ENCODE measurements at regions not wholly inside any gene's neighbourhood (a gene's known extent, or its start where the extent isn't known, plus 50 kb on each side); places are given as distances from the start of the nearest gene placed in this dataset.

DNA sequence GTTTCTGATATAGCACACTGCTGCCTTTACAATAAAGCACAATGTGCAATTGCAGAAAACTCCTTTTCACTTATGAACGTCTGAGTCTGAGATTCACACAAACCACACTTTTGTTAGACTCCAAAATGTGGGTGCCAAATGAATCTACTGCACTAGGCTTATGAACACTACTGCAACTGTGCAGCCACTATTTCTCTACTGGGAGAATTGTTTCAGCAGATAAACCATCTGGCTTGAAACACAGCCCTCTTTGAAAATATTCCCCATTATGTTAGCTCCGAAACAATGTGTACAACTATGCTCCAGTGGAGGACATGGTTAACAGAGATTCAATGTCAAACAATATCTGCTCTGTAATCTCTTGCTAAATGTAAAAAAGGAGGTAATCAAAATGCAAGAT, 188.7 kb upstream of the ZEB2 start:
- Histone ChIP-seq H3K36me3 (ENCODE audit: control insufficient read depth, insufficient read depth, low read length) (no peaks in the 10 kb centered on the region), H3K27ac (ENCODE audit: low read depth, low read length) (no peak overlapping the region), H3K27me3 (ENCODE audit: control insufficient read depth, insufficient read depth, low read length) (no peaks in the 10 kb centered on the region), H3K9me3 (ENCODE audit: control insufficient read depth, insufficient read depth, low read depth, low read length) (no peaks in the 10 kb centered on the region), H3K9ac (ENCODE audit: low read length) (no peak overlapping the region), H3K4me1 (ENCODE audit: control insufficient read depth, insufficient read depth, low read length) (peaks cover 28% of the 10 kb centered on the region), H3K4me3 (ENCODE audit: low read depth, low read length) (no peak overlapping the region)

GRCh38 chr2:144707736-144708326, 187.9 kb upstream of the ZEB2 start:
- H3K9ac ChIP-seq (ENCODE audit: low read length) = no peak overlapping the region
- no peak overlapping the region for H3K4me3 ChIP-seq (ENCODE audit: low read depth, low read length)
- peaks cover 25% of the 10 kb centered on the region for H3K4me1 ChIP-seq (ENCODE audit: control insufficient read depth, insufficient read depth, low read length)

GRCh38 chr2:144706647-144707046, 186.7 kb upstream of the ZEB2 start:
- Histone ChIP-seq H3K9ac (ENCODE audit: low read length) (no peak overlapping the region), H3K27me3 (ENCODE audit: control insufficient read depth, insufficient read depth, low read length) (no peaks in the 10 kb centered on the region), H3K27ac (ENCODE audit: low read depth, low read length) (no peak overlapping the region), H3K4me3 (ENCODE audit: low read depth, low read length) (no peak overlapping the region), H3K36me3 (ENCODE audit: control insufficient read depth, insufficient read depth, low read length) (no peaks in the 10 kb centered on the region), H3K9me3 (ENCODE audit: control insufficient read depth, insufficient read depth, low read depth, low read length) (no peaks in the 10 kb centered on the region), H3K4me1 (ENCODE audit: control insufficient read depth, insufficient read depth, low read length) (peaks cover 13% of the 10 kb centered on the region)

More at GRCh38 chr2:144707736-144708326, 187.9 kb upstream of the ZEB2 start:
- H3K9me3 ChIP-seq (ENCODE audit: control insufficient read depth, insufficient read depth, low read depth, low read length) = no peaks in the 10 kb centered on the region
- no peaks in the 10 kb centered on the region for H3K36me3 ChIP-seq (ENCODE audit: control insufficient read depth, insufficient read depth, low read length)
- no peaks in the 10 kb centered on the region for H3K27me3 ChIP-seq (ENCODE audit: control insufficient read depth, insufficient read depth, low read length)
- H3K27ac ChIP-seq (ENCODE audit: low read depth, low read length) = no peak overlapping the region

GRCh38 chr2:144705328-144706245, 185.7 kb upstream of the ZEB2 start:
- H3K36me3 ChIP-seq (ENCODE audit: control insufficient read depth, insufficient read depth, low read length) = no peaks in the 10 kb centered on the region
- no peak overlapping the region for H3K9ac ChIP-seq (ENCODE audit: low read length)
- H3K9me3 ChIP-seq (ENCODE audit: control insufficient read depth, insufficient read depth, low read depth, low read length) = no peaks in the 10 kb centered on the region
- no peak overlapping the region for H3K27ac ChIP-seq (ENCODE audit: low read depth, low read length)
- no peak overlapping the region for H3K4me3 ChIP-seq (ENCODE audit: low read depth, low read length)
- peaks cover 3% of the 10 kb centered on the region; the same call in 1 of the 2 replicates for H3K4me1 ChIP-seq (ENCODE audit: control insufficient read depth, insufficient read depth, low read length)
- H3K27me3 ChIP-seq (ENCODE audit: control insufficient read depth, insufficient read depth, low read length) = no peaks in the 10 kb centered on the region

- Histone ChIP-seq H3K36me3 (ENCODE audit: control insufficient read depth, insufficient read depth, low read length) (no peaks in the 10 kb centered on the region), H3K4me3 (ENCODE audit: low read depth, low read length) (no peak overlapping the region), H3K27ac (ENCODE audit: low read depth, low read length) (no peak overlapping the region), H3K27me3 (ENCODE audit: control insufficient read depth, insufficient read depth, low read length) (no peaks in the 10 kb centered on the region), H3K9ac (ENCODE audit: low read length) (no peak overlapping the region), H3K4me1 (ENCODE audit: control insufficient read depth, insufficient read depth, low read length) (no peaks in the 10 kb centered on the region), H3K9me3 (ENCODE audit: control insufficient read depth, insufficient read depth, low read depth, low read length) (no peaks in the 10 kb centered on the region)
These were observed 184.8 kb upstream of the ZEB2 start for GRCh38 chr2:144704709-144705095.

DNA sequence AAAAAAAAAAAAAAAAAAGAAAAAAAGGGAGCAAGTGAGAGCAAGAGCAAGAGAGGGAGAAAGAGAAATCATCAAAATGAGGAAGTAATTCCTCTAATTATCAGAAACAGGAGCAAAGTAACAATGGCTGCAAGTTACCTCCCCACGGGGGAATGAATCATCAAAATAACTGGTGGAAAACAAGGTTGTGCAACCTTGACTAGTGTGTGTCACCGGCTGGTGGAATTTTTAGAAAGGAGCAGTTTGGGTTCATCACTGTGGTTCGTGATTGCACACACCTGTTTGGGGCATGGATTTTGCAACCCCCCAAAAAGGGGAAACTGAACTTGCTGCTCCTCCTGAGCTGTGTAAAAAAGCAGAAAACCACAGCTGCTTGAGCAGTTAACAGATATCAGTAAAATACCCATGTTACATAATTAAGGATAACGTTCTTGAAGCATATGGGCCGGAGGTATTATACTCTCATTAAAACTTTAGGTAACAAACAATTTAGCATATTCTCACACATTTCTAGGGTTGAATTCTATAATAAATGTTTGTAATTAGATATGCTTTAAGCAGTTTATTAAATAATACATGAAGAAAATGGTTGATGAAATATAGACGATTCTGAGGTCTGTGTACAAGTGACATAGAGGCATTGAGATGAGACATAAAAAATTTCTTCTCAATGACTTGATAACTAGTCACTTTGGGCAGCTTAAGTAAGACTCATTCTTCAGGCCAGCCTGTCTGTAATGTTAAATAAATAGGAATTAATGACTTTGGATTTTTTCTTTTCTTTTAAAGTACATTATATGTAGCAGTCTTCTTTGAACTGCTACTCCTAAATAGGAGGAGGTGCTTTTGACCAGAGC, 184.2 kb upstream of the ZEB2 start:
- Histone ChIP-seq H3K9ac (ENCODE audit: low read length) (no peak overlapping the region), H3K27ac (ENCODE audit: low read depth, low read length) (no peak overlapping the region), H3K36me3 (ENCODE audit: control insufficient read depth, insufficient read depth, low read length) (no peaks in the 10 kb centered on the region), H3K4me1 (ENCODE audit: control insufficient read depth, insufficient read depth, low read length) (no peaks in the 10 kb centered on the region), H3K4me3 (ENCODE audit: low read depth, low read length) (no peak overlapping the region), H3K9me3 (ENCODE audit: control insufficient read depth, insufficient read depth, low read depth, low read length) (no peaks in the 10 kb centered on the region), H3K27me3 (ENCODE audit: control insufficient read depth, insufficient read depth, low read length) (no peaks in the 10 kb centered on the region)

DNA sequence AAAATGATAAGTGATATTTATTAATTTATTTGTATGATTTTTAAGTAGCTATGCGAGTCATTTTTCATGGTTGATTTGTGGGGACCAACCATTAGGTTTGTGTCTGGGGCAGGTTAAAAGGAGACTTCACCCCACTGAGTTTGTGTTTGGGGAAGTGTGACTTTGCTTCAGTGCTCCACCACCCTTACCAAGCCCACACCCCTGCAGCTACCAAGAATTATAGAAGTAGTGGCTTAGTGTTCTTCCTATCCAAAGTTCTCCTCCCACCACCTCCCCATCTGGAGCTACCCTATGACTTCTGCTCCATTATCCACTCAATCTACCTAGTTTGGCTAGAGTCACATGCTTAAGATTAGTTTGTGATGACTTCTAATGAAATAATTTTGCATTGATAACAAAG, 182.1 kb upstream of the ZEB2 start:
- no peak overlapping the region for H3K9ac ChIP-seq (ENCODE audit: low read length)
- H3K4me3 ChIP-seq (ENCODE audit: low read depth, low read length) = no peak overlapping the region
- H3K27me3 ChIP-seq (ENCODE audit: control insufficient read depth, insufficient read depth, low read length) = no peaks in the 10 kb centered on the region
- no peaks in the 10 kb centered on the region for H3K9me3 ChIP-seq (ENCODE audit: control insufficient read depth, insufficient read depth, low read depth, low read length)
- H3K27ac ChIP-seq (ENCODE audit: low read depth, low read length) = no peak overlapping the region
- no peaks in the 10 kb centered on the region for H3K36me3 ChIP-seq (ENCODE audit: control insufficient read depth, insufficient read depth, low read length)
- H3K4me1 ChIP-seq (ENCODE audit: control insufficient read depth, insufficient read depth, low read length) = no peaks in the 10 kb centered on the region

DNA sequence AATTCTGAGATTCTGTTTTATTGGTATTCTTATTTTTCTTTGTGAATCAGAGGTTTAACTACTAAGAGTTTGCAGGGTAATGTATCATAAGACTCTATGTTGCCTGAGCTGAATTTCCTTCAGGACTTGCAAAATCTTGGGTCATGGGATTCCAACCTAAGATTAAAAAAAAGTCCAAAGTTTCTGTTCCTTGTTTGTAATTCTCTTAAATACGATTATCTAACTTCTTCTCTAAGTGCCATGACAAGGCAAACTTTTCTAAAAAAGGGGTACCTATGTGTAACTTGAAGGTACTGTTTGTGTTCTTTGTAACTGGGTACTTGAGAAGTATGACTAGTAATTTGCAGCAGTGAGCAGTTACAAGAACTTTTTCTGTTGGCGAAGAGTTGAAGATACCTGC, 181.3 kb upstream of the ZEB2 start:
- no peaks in the 10 kb centered on the region for H3K27me3 ChIP-seq (ENCODE audit: control insufficient read depth, insufficient read depth, low read length)
- no peak overlapping the region for H3K4me3 ChIP-seq (ENCODE audit: low read depth, low read length)
- no peak overlapping the region for H3K9ac ChIP-seq (ENCODE audit: low read length)
- no peaks in the 10 kb centered on the region for H3K4me1 ChIP-seq (ENCODE audit: control insufficient read depth, insufficient read depth, low read length)
- H3K27ac ChIP-seq (ENCODE audit: low read depth, low read length) = no peak overlapping the region
- H3K36me3 ChIP-seq (ENCODE audit: control insufficient read depth, insufficient read depth, low read length) = no peaks in the 10 kb centered on the region
- H3K9me3 ChIP-seq (ENCODE audit: control insufficient read depth, insufficient read depth, low read depth, low read length) = no peaks in the 10 kb centered on the region

DNA sequence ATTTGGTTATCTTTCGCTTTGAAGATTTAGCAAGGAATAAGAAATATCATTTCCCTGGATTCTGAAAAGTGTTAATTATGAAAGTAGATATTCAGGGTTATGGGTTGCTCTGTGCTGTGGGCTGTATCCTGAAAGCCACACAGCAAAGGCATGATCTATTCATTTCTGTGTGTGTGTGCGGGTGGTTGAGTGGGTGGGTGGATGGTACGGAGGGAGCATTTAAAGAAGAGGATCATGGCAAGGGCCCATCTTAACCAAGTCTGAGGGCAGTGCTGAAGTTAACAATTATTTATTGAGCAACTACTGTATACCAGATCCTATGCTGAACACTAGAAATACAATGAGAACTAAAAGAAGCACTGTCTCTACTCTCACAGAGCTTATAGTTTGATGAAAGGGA, 178.2 kb upstream of the ZEB2 start:
- no peaks in the 10 kb centered on the region for H3K4me1 ChIP-seq (ENCODE audit: control insufficient read depth, insufficient read depth, low read length)
- no peaks in the 10 kb centered on the region for H3K9me3 ChIP-seq (ENCODE audit: control insufficient read depth, insufficient read depth, low read depth, low read length)
- no peak overlapping the region for H3K4me3 ChIP-seq (ENCODE audit: low read depth, low read length)
- H3K9ac ChIP-seq (ENCODE audit: low read length) = no peak overlapping the region
- H3K27me3 ChIP-seq (ENCODE audit: control insufficient read depth, insufficient read depth, low read length) = no peaks in the 10 kb centered on the region
- no peaks in the 10 kb centered on the region for H3K36me3 ChIP-seq (ENCODE audit: control insufficient read depth, insufficient read depth, low read length)
- H3K27ac ChIP-seq (ENCODE audit: low read depth, low read length) = no peak overlapping the region

DNA sequence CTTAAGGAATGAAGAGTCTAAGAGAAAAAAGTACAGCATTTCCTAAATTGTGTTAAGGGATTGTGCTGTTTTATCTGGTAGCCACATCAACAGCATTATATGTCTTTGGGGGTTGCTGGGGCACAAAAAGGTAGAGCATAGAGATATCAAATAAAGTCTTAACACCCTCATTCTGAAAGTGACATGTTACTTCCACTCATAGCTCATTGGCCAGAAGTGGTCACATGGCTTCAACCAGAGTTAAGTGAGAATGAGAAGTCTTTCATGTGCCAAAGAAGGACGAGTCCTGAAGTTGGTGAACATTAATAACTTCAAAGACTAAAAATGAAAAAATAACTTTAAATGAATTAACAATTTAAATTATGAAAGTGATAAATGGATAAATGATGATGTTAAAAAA, 175.7 kb upstream of the ZEB2 start:
- Histone ChIP-seq H3K27me3 (ENCODE audit: control insufficient read depth, insufficient read depth, low read length) (no peaks in the 10 kb centered on the region), H3K27ac (ENCODE audit: low read depth, low read length) (no peak overlapping the region), H3K36me3 (ENCODE audit: control insufficient read depth, insufficient read depth, low read length) (no peaks in the 10 kb centered on the region), H3K9ac (ENCODE audit: low read length) (no peak overlapping the region), H3K9me3 (ENCODE audit: control insufficient read depth, insufficient read depth, low read depth, low read length) (no peaks in the 10 kb centered on the region), H3K4me3 (ENCODE audit: low read depth, low read length) (no peak overlapping the region), H3K4me1 (ENCODE audit: control insufficient read depth, insufficient read depth, low read length) (no peaks in the 10 kb centered on the region)

DNA sequence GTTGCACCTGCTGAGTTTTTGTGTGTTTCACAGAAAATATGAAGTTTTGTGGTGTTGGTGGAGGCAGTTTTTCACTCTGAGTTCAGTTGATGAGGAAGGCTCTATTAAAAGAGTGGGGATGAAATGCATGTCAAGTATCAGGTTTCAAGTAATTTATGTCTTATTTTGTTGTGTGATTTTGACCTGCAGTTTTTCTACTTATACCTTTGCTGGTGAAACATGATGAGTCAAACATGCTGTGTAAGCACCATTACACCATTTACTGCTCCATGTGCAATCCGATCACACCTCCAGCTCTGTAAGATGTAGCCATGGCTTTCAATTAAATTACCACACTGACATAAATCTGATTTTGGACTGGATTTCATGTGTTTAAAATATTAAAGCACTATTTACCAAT, 174.5 kb upstream of the ZEB2 start:
- no peak overlapping the region for H3K9ac ChIP-seq (ENCODE audit: low read length)
- H3K9me3 ChIP-seq (ENCODE audit: control insufficient read depth, insufficient read depth, low read depth, low read length) = no peaks in the 10 kb centered on the region
- no peaks in the 10 kb centered on the region for H3K27me3 ChIP-seq (ENCODE audit: control insufficient read depth, insufficient read depth, low read length)
- H3K27ac ChIP-seq (ENCODE audit: low read depth, low read length) = no peak overlapping the region
- H3K36me3 ChIP-seq (ENCODE audit: control insufficient read depth, insufficient read depth, low read length) = no peaks in the 10 kb centered on the region
- no peaks in the 10 kb centered on the region for H3K4me1 ChIP-seq (ENCODE audit: control insufficient read depth, insufficient read depth, low read length)
- H3K4me3 ChIP-seq (ENCODE audit: low read depth, low read length) = no peak overlapping the region

Measured in HUES6 (cell line).